DND-41 (cell line): ENCODE measurements at regions not wholly inside any gene's neighbourhood (a gene's known extent, or its start where the extent isn't known, plus 50 kb on each side); places are given as distances from the start of the nearest gene placed in this dataset.

Experiments
- ATAC-seq: fragments of 200-7000 bp; cut with Tn5 transposase; 3 replicates; pipeline ENCODE4 v1.9.1; 2021; ENCODE audit warnings: low read depth; ENCODE audit not compliant: insufficient read depth
- DNase-seq: peaks from one replicate; pipeline ENCODE4 v3.0.0-alpha.2; 2020
- H2AFZ ChIP-seq: 2 replicates; pipeline ENCODE4 v1.6.0; 2012; ENCODE audit warnings: low read depth, low read length
- H3K27ac ChIP-seq: 2 replicates; pipeline ENCODE4 v1.5.1; 2012; ENCODE audit warnings: low read length, inconsistent platforms
- H3K27me3 ChIP-seq: fragments of 200-600 bp; sonication (generic); 2 replicates; pipeline ENCODE4 v1.6.0; 2012; ENCODE audit warnings: low read length, mild to moderate bottlenecking, inconsistent platforms; ENCODE audit not compliant: insufficient read depth, poor library complexity
- H3K36me3 ChIP-seq: 2 replicates; pipeline ENCODE4 v1.5.1; 2012; ENCODE audit warnings: low read length, inconsistent platforms; ENCODE audit not compliant: insufficient read depth
- H3K4me1 ChIP-seq: 2 replicates; pipeline ENCODE4 v1.5.1; 2012; ENCODE audit warnings: mild to moderate bottlenecking, low read length; ENCODE audit not compliant: insufficient read depth
- H3K4me2 ChIP-seq: 2 replicates; pipeline ENCODE4 v1.6.0; 2012; ENCODE audit warnings: mild to moderate bottlenecking, moderate library complexity, low read length, inconsistent platforms; ENCODE audit not compliant: insufficient read depth
- H3K4me3 ChIP-seq, 2 experiments: fragments of 200-600 bp in 1 of 2; shearing (Covaris generic) in 1 of 2; 2 replicates each; pipeline ENCODE4 v1.5.1; 2012 to 2016; ENCODE audit warnings: inconsistent platforms in 2 of 2, low read length in 2 of 2, mild to moderate bottlenecking in 2 of 2, low read depth in 1 of 2, moderate library complexity in 1 of 2
- H3K79me2 ChIP-seq: 2 replicates; pipeline ENCODE4 v1.6.0; 2012; ENCODE audit warnings: low read length, inconsistent platforms; ENCODE audit not compliant: insufficient read depth
- H3K9ac ChIP-seq: 2 replicates; pipeline ENCODE4 v1.6.0; 2012; ENCODE audit warnings: low read depth, mild to moderate bottlenecking, inconsistent platforms, low read length, moderate library complexity
- H3K9me3 ChIP-seq: 2 replicates; pipeline ENCODE4 v1.5.1; 2012; ENCODE audit warnings: low read length, moderate library complexity, mild to moderate bottlenecking, inconsistent platforms; ENCODE audit not compliant: insufficient read depth, severe bottlenecking
- H4K20me1 ChIP-seq: 2 replicates; pipeline ENCODE4 v1.6.0; 2012; ENCODE audit warnings: low read length; ENCODE audit not compliant: insufficient read depth
- EZH2 ChIP-seq: IDR thresholded peaks from 3 replicates; pipeline ENCODE4 v1.6.1; 2012; ENCODE audit warnings: borderline replicate concordance, low read depth, mild to moderate bottlenecking, moderate library complexity, low read length, inconsistent platforms; ENCODE audit not compliant: severe bottlenecking
- TF ChIP-seq, protein P1 (sequence below): IDR thresholded peaks from 2 replicates; pipeline ENCODE4 v1.5.1; 2012; ENCODE audit warnings: borderline replicate concordance, low read length, moderate library complexity, mild to moderate bottlenecking; ENCODE audit not compliant: poor library complexity, severe bottlenecking; ENCODE audit errors: extremely low read depth

DNA sequence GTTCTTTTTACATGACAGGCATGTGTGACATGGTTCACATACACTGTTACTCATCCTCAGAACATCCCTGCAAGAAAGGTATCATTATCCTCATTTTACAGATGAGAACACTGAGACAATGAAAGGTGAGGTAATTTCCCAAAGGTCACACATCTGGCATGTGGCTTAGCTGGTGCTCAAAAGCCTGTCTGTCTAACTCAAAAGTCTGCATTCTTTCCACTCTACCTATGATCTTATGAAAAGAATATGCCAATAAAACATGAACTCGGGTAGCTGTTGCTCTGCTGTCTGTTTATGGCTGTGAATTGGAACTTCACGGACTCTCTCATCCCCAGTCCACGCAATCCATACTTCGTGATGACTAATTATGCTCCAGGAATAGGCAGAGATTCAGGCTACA, 79.0 kb upstream of the ODAD2 start:
- Histone ChIP-seq H3K36me3 (no peaks in the 10 kb centered on the region), H2AFZ (no peak overlapping the region), H3K79me2 (no peaks in the 10 kb centered on the region), H3K27ac (no peak overlapping the region), H3K4me1 (no peaks in the 10 kb centered on the region), H3K4me2 (no peak overlapping the region), H3K27me3 (no peaks in the 10 kb centered on the region), H3K9ac (no peak overlapping the region), H3K4me3 (no peak overlapping the region), H4K20me1 (no peaks in the 10 kb centered on the region), H3K9me3 (no peaks in the 10 kb centered on the region)
- no peak for TF ChIP-seq EZH2
- TF ChIP-seq, protein P1, sequence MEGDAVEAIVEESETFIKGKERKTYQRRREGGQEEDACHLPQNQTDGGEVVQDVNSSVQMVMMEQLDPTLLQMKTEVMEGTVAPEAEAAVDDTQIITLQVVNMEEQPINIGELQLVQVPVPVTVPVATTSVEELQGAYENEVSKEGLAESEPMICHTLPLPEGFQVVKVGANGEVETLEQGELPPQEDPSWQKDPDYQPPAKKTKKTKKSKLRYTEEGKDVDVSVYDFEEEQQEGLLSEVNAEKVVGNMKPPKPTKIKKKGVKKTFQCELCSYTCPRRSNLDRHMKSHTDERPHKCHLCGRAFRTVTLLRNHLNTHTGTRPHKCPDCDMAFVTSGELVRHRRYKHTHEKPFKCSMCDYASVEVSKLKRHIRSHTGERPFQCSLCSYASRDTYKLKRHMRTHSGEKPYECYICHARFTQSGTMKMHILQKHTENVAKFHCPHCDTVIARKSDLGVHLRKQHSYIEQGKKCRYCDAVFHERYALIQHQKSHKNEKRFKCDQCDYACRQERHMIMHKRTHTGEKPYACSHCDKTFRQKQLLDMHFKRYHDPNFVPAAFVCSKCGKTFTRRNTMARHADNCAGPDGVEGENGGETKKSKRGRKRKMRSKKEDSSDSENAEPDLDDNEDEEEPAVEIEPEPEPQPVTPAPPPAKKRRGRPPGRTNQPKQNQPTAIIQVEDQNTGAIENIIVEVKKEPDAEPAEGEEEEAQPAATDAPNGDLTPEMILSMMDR = no peak
- ATAC-seq (no peak), DNase-seq (no peak)

GRCh38 chr10:28075424-28075823, 76.5 kb upstream of the ODAD2 start:
- Histone ChIP-seq H3K4me2 (no peak overlapping the region), H3K79me2 (no peaks in the 10 kb centered on the region), H3K27me3 (no peaks in the 10 kb centered on the region), H3K36me3 (no peaks in the 10 kb centered on the region), H3K4me3 (no peak overlapping the region), H3K9ac (no peak overlapping the region), H3K27ac (no peak overlapping the region), H3K4me1 (no peaks in the 10 kb centered on the region), H4K20me1 (no peaks in the 10 kb centered on the region), H3K9me3 (no peaks in the 10 kb centered on the region), H2AFZ (no peak overlapping the region)
- no peak for DNase-seq
- no peak for TF ChIP-seq EZH2
- TF ChIP-seq, protein P1 = no peak
- ATAC-seq = no peak

DNA sequence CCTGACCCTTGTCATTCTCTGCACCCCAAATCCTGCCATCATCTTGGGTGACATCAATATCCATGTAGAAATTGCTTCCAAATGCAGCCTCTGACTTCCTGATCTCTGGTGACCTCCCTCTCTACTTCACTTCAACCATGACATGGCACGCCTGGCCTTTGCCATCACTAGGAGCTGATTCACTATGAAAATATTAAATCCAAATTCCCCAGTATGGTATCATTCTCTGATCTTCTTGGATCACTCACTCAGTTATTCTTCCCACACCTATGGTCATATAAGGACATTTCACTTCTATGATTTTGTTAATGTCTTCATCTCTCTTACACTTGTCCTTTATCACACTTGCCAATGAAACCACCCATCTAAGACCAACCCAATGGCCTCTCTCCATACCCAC, 73.7 kb upstream of the ODAD2 start:
- H3K4me1 ChIP-seq = no peaks in the 10 kb centered on the region
- no peak overlapping the region for H3K4me3 ChIP-seq
- H4K20me1 ChIP-seq = no peaks in the 10 kb centered on the region
- H3K27me3 ChIP-seq = no peaks in the 10 kb centered on the region
- H3K9ac ChIP-seq = no peak overlapping the region
- H3K9me3 ChIP-seq = no peaks in the 10 kb centered on the region
- H3K79me2 ChIP-seq = no peaks in the 10 kb centered on the region
- H3K27ac ChIP-seq = no peak overlapping the region
- no peak for DNase-seq
- no peaks in the 10 kb centered on the region for H3K36me3 ChIP-seq
- no peak for ATAC-seq
- TF ChIP-seq, protein P1 = no peak
- no peak for TF ChIP-seq EZH2
- H2AFZ ChIP-seq = no peak overlapping the region
- no peak overlapping the region for H3K4me2 ChIP-seq

DNA sequence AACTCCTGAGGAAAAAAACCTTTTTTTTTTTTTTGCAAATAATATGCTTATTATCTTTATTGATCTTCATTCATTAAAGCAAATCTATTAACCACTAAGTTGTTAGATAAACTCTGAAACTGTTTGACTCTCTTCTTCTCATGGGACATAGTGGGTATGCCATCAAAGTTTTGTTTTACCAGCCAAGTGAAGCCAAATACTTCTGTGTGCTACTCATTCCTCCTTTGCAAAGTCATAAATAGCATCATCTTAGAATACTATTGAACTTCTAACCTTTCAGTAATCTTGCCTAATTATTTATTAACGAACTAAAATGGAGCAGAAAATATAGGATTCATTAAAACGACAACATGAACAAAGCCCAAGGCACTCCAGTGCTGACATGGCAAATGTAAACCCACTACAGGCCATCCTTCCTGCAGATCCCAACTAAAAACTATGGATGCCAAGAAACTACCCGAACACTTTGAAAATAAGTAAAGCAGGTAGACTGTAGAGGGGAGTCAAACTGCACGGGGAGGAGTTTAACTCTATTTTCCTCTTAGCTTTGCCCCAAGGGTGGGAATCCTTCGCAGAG, 61.2 kb upstream of the ODAD2 start:
- no peaks in the 10 kb centered on the region for H3K27me3 ChIP-seq
- no peaks in the 10 kb centered on the region for H3K4me1 ChIP-seq
- H3K4me3 ChIP-seq = no peak overlapping the region
- no peak overlapping the region for H3K9ac ChIP-seq
- ATAC-seq = no peak
- H3K4me2 ChIP-seq = no peak overlapping the region
- H3K27ac ChIP-seq = no peak overlapping the region
- no peaks in the 10 kb centered on the region for H3K36me3 ChIP-seq
- DNase-seq = no peak
- H3K9me3 ChIP-seq = no peaks in the 10 kb centered on the region
- no peak overlapping the region for H2AFZ ChIP-seq
- TF ChIP-seq, protein P1 = no peak
- no peak for TF ChIP-seq EZH2
- H3K79me2 ChIP-seq = no peaks in the 10 kb centered on the region
- H4K20me1 ChIP-seq = no peaks in the 10 kb centered on the region
